ENCODE measurements at regions not wholly inside any gene's neighbourhood (a gene's known extent, or its start where the extent isn't known, plus 50 kb on each side); places are given as distances from the start of the nearest gene placed in this dataset.

- Histone ChIP-seq H3K27ac (peak overlapping the region in 2 of 3 donors; percentile 61 to 99), H3K27me3 (no peaks in the 10 kb centered on the region), H3K9me3 (no peaks in the 10 kb centered on the region), H3K36me3 (no peaks in the 10 kb centered on the region), H3K4me3 (no peak overlapping the region), H3K4me1 (peaks cover 0 to 37% (median 18%) of the 10 kb centered on the region in 4 donors)
- TF ChIP-seq POLR2A (IDR thresholded peaks at IDR 0.05) (no peak), CTCF (IDR thresholded peaks at IDR 0.05) (no peak)
- peak in 2 of 3 donors; percentile 67 to 82 for DNase-seq
- 62% methylated on average over 8 of the region's 8 CpGs for WGBS (ENCODE audit: insufficient coverage, low coverage, low lambda C conversion rate, missing lambda C conversion rate)
- intact Hi-C loops (cut with DNase I) = no loop called here
- peak; percentile 57 to 68 (median 66) for ATAC-seq
Observed at GRCh38 chr17:59469786-59470485, 95.5 kb upstream of the DHX40 start.

- Histone ChIP-seq H3K36me3 (no peaks in the 10 kb centered on the region), H3K9me3 (no peaks in the 10 kb centered on the region), H3K27ac (no peak overlapping the region), H3K4me1 (peaks cover 0 to 37% (median 18%) of the 10 kb centered on the region in 4 donors), H3K27me3 (no peaks in the 10 kb centered on the region), H3K4me3 (no peak overlapping the region)
- DNase-seq = no peak
- TF ChIP-seq POLR2A (IDR thresholded peaks at IDR 0.05) (no peak), CTCF (IDR thresholded peaks at IDR 0.05) (no peak)
- intact Hi-C loops (cut with DNase I) = no loop called here
- no peak for ATAC-seq
- WGBS (ENCODE audit: insufficient coverage, low coverage, low lambda C conversion rate, missing lambda C conversion rate) = 69% methylated on average over 5 of the region's 6 CpGs
Observed at GRCh38 chr17:59470624-59471297, 94.6 kb upstream of the DHX40 start.

- ATAC-seq (no peak), DNase-seq (no peak)
- H3K27ac ChIP-seq = no peak overlapping the region
- H3K9me3 ChIP-seq = no peaks in the 10 kb centered on the region
- no peak overlapping the region for H3K4me3 ChIP-seq
- WGBS (ENCODE audit: insufficient coverage, low coverage, low lambda C conversion rate, missing lambda C conversion rate) = 77% methylated on average over 3 of the region's 5 CpGs
- H3K36me3 ChIP-seq = no peaks in the 10 kb centered on the region
- TF ChIP-seq CTCF (IDR thresholded peaks at IDR 0.05) (no peak), POLR2A (IDR thresholded peaks at IDR 0.05) (no peak)
- intact Hi-C loops (cut with DNase I) = no loop called here
- H3K27me3 ChIP-seq = no peaks in the 10 kb centered on the region
- H3K4me1 ChIP-seq = no peaks in the 10 kb centered on the region
Observed at GRCh38 chr17:59476413-59476812, 89.0 kb upstream of the DHX40 start.

- intact Hi-C loops (cut with DNase I) = no loop called here
- DNase-seq (no peak), ATAC-seq (peak in 1 of 4 donors; percentile 36)
- H3K27me3 ChIP-seq = no peaks in the 10 kb centered on the region
- no peak overlapping the region for H3K4me3 ChIP-seq
- WGBS (ENCODE audit: insufficient coverage, low coverage, low lambda C conversion rate, missing lambda C conversion rate) = 53% methylated on average over 2 of the region's 2 CpGs
- H3K4me1 ChIP-seq = no peaks in the 10 kb centered on the region
- H3K9me3 ChIP-seq = no peaks in the 10 kb centered on the region
- TF ChIP-seq POLR2A (IDR thresholded peaks at IDR 0.05) (no peak), CTCF (IDR thresholded peaks at IDR 0.05) (no peak)
- no peak overlapping the region for H3K27ac ChIP-seq
- H3K36me3 ChIP-seq = no peaks in the 10 kb centered on the region
Observed at GRCh38 chr17:59479141-59479540, 86.3 kb upstream of the DHX40 start.

Measured in right lobe of liver (tissue), 6 donors.